HG03025 (cell line): ENCODE measurements at regions not wholly inside any gene's neighbourhood (a gene's known extent, or its start where the extent isn't known, plus 50 kb on each side); places are given as distances from the start of the nearest gene placed in this dataset.
"Not testable (repeated sequence)": the region's sequence is repeated elsewhere in the genome, so short reads cannot be mapped to it uniquely, and the experiment has no call there.

Source experiments
- ATAC-seq: cut with Tn5 transposase; IDR thresholded peaks from one replicate; pipeline ENCODE4 v1.9.1; 2021; ENCODE audit warnings: mild to moderate bottlenecking, moderate library complexity; ENCODE audit not compliant: unreplicated experiment, low FRiP score

GRCh38 chr15:84360902-84361301 lies 125.3 kb downstream of the GOLGA6L4 start:
- not testable (repeated sequence) for ATAC-seq

- ATAC-seq: not testable (repeated sequence)
Measured at GRCh38 chr15:84384421-84384820, 148.8 kb downstream of the GOLGA6L4 start.

- no peak for ATAC-seq
Measured at GRCh38 chr15:84387086-84387485, 151.5 kb downstream of the GOLGA6L4 start.

- ATAC-seq: not testable (repeated sequence)
Measured at GRCh38 chr15:84388201-84388600, 152.6 kb downstream of the GOLGA6L4 start.

- ATAC-seq: not testable (repeated sequence)
Measured at GRCh38 chr15:84388638-84389037, 153.1 kb downstream of the GOLGA6L4 start.

GRCh38 chr15:84390324-84390723 lies 154.8 kb downstream of the GOLGA6L4 start:
- not testable (repeated sequence) for ATAC-seq

- ATAC-seq: no peak
Measured at GRCh38 chr15:84391191-84391590, 155.6 kb downstream of the GOLGA6L4 start.

GRCh38 chr15:84392020-84392419 lies 156.4 kb downstream of the GOLGA6L4 start:
- ATAC-seq: not testable (repeated sequence)

GRCh38 chr15:84393386-84393936 lies 157.9 kb downstream of the GOLGA6L4 start:
- ATAC-seq: not testable (repeated sequence)

- not testable (repeated sequence) for ATAC-seq
Measured at GRCh38 chr15:84393966-84394365, 158.4 kb downstream of the GOLGA6L4 start.

GRCh38 chr15:84395384-84395783 lies 159.8 kb downstream of the GOLGA6L4 start:
- ATAC-seq: not testable (repeated sequence)

GRCh38 chr15:84395881-84396280 lies 160.3 kb downstream of the GOLGA6L4 start:
- ATAC-seq: not testable (repeated sequence)

GRCh38 chr15:84397066-84397465 lies 161.5 kb downstream of the GOLGA6L4 start:
- ATAC-seq: not testable (repeated sequence)

GRCh38 chr15:84398087-84398486 lies 162.5 kb downstream of the GOLGA6L4 start:
- ATAC-seq: not testable (repeated sequence)

- no peak for ATAC-seq
Measured at GRCh38 chr15:84398763-84399701, 163.5 kb downstream of the GOLGA6L4 start.

- no peak for ATAC-seq
Measured at GRCh38 chr15:84400017-84400740, 164.6 kb downstream of the GOLGA6L4 start.

- ATAC-seq: no peak
Measured at GRCh38 chr15:84400820-84401219, 165.2 kb downstream of the GOLGA6L4 start.

- not testable (repeated sequence) for ATAC-seq
Measured at GRCh38 chr15:84401461-84401860, 165.9 kb downstream of the GOLGA6L4 start.

GRCh38 chr15:84401891-84402840 lies 166.6 kb downstream of the GOLGA6L4 start:
- not testable (repeated sequence) for ATAC-seq
